Testis (tissue), 2 donors: ENCODE measurements at regions not wholly inside any gene's neighbourhood (a gene's known extent, or its start where the extent isn't known, plus 50 kb on each side); places are given as distances from the start of the nearest gene placed in this dataset.
A peak's percentile ranks its signal among the peaks of the same experiment; 100 is the strongest.
"Not testable (repeated sequence)": the region's sequence is repeated elsewhere in the genome, so short reads cannot be mapped to it uniquely, and the experiment has no call there.

Experiments
- DNase-seq: peaks from one replicate; pipeline ENCODE4 v3.0.0-alpha.2; 2019
- H3K27ac ChIP-seq, 2 donors: fragments of 200-600 bp; sonication (generic); one replicate each; pipeline ENCODE4 v1.5.1; 2019
- H3K27me3 ChIP-seq: fragments of 200-600 bp; sonication (generic); one replicate; pipeline ENCODE4 v1.5.1; 2019
- H3K36me3 ChIP-seq: fragments of 200-600 bp; sonication (generic); one replicate; pipeline ENCODE4 v1.5.1; 2017; ENCODE audit warnings: low read depth; ENCODE audit errors: missing control alignments
- H3K4me1 ChIP-seq: fragments of 200-600 bp; sonication (generic); one replicate; pipeline ENCODE4 v1.5.1; 2019
- H3K4me3 ChIP-seq, 2 donors: fragments of 200-600 bp; sonication (generic); one replicate each; pipeline ENCODE4 v1.5.1; 2017 to 2019
- H3K9me3 ChIP-seq: fragments of 200-600 bp; sonication (generic); one replicate; pipeline ENCODE4 v1.5.1; 2017
- CTCF ChIP-seq, 3 experiments: fragments of 450-650 bp in 2 of 3; fragments of 200-600 bp in 1 of 3; sonication (generic) in 1 of 3; IDR thresholded peaks; one replicate each; pipeline ENCODE4 v1.5.1; 2016 to 2019; ENCODE audit warnings: antibody characterized with exemption in 3 of 3, mild to moderate bottlenecking in 2 of 3, moderate library complexity in 1 of 3
- POLR2A ChIP-seq: fragments of 450-650 bp; IDR thresholded peaks from one replicate; pipeline ENCODE4 v1.6.1; 2017; ENCODE audit warnings: antibody characterized with exemption, mild to moderate bottlenecking, moderate library complexity
- WGBS, 2 donors: methylation state at CpG; one replicate each; pipeline ENCODE4 v1.1.5; 2018; 5-methylcytosine and 5-hydroxymethylcytosine counted together
- intact Hi-C: fragments of 100-400 bp; cut with DNase I; formaldehyde crosslinking; loops from one replicate; pipeline ENCODE4 v1.15.1; 2023; ENCODE audit warnings: low total_unique reads

GRCh38 chrX:39067866-39068265 lies 266.6 kb downstream of the MID1IP1 start:
- intact Hi-C loops: no loop called here
- Histone ChIP-seq H3K9me3 (no peaks in the 10 kb centered on the region), H3K4me3 (no peak overlapping the region), H3K27me3 (no peaks in the 10 kb centered on the region), H3K36me3 (no peaks in the 10 kb centered on the region), H3K4me1 (no peaks in the 10 kb centered on the region), H3K27ac (peak overlapping the region; percentile 31 to 56)
- 24 to 43% methylated on average over 1 to 5 of the region's 5 CpGs for WGBS, 2 donors
- peak; percentile 26 for DNase-seq
- TF ChIP-seq POLR2A: no peak
- TF ChIP-seq CTCF (IDR thresholded peaks at IDR 0.05): no peak

GRCh38 chrX:39068634-39069033 lies 267.4 kb downstream of the MID1IP1 start:
- intact Hi-C loops, H3K36me3 ChIP-seq: not testable (repeated sequence)

GRCh38 chrX:39070009-39070408 lies 268.8 kb downstream of the MID1IP1 start:
- no peaks in the 10 kb centered on the region for H3K36me3 ChIP-seq
- WGBS, 2 donors: 56 to 66% methylated on average over 3 to 18 of the region's 28 CpGs
- TF ChIP-seq POLR2A (no peak), CTCF (IDR thresholded peaks at IDR 0.05) (no peak)
- DNase-seq: no peak
- H3K9me3 ChIP-seq: no peaks in the 10 kb centered on the region
- no peaks in the 10 kb centered on the region for H3K27me3 ChIP-seq
- H3K4me1 ChIP-seq: no peaks in the 10 kb centered on the region
- intact Hi-C loops: no loop called here
- peak overlapping the region in 1 of 2 donors; percentile 17 for H3K4me3 ChIP-seq
- no peak overlapping the region for H3K27ac ChIP-seq

More at GRCh38 chrX:39068634-39069033, 267.4 kb downstream of the MID1IP1 start:
- H3K27ac ChIP-seq: peak overlapping the region in 1 of 2 donors; percentile 41
- H3K27me3 ChIP-seq, H3K9me3 ChIP-seq, DNase-seq, H3K4me3 ChIP-seq, H3K4me1 ChIP-seq: not testable (repeated sequence)
- WGBS, 2 donors: 79 to 91% methylated on average over 1 of the region's 1 CpG

GRCh38 chrX:39073131-39073530 lies 271.9 kb downstream of the MID1IP1 start:
- TF ChIP-seq CTCF (IDR thresholded peaks at IDR 0.05) (no peak), POLR2A (no peak)
- H3K9me3 ChIP-seq: no peaks in the 10 kb centered on the region
- H3K4me3 ChIP-seq: no peak overlapping the region
- H3K27me3 ChIP-seq: no peaks in the 10 kb centered on the region
- 77 to 96% methylated on average over 2 of the region's 2 CpGs for WGBS, 2 donors
- intact Hi-C loops: no loop called here
- H3K27ac ChIP-seq: no peak overlapping the region
- H3K36me3 ChIP-seq: no peaks in the 10 kb centered on the region
- DNase-seq: no peak
- no peaks in the 10 kb centered on the region for H3K4me1 ChIP-seq

- Histone ChIP-seq H3K27ac (no peak overlapping the region), H3K4me1 (no peaks in the 10 kb centered on the region), H3K4me3 (no peak overlapping the region), H3K27me3 (no peaks in the 10 kb centered on the region), H3K36me3 (no peaks in the 10 kb centered on the region), H3K9me3 (no peaks in the 10 kb centered on the region)
- DNase-seq: no peak
- WGBS, 2 donors: 60 to 81% methylated on average over 1 of the region's 1 CpG
- intact Hi-C loops: no loop called here
- TF ChIP-seq CTCF (IDR thresholded peaks at IDR 0.05): no peak
- no peak for TF ChIP-seq POLR2A
These were observed 295.3 kb downstream of the MID1IP1 start for GRCh38 chrX:39096599-39096998.
